NOMO-1 treated with DMSO at 0.1 percent for 48 hours (cell line): ENCODE measurements at regions not wholly inside any gene's neighbourhood (a gene's known extent, or its start where the extent isn't known, plus 50 kb on each side); places are given as distances from the start of the nearest gene placed in this dataset.
A peak's percentile ranks its signal among the peaks of the same experiment; 100 is the strongest.
"Not testable (repeated sequence)": the region's sequence is repeated elsewhere in the genome, so short reads cannot be mapped to it uniquely, and the experiment has no call there.

Experiments
- DNase-seq: peaks from one replicate; lab custom pipeline; 2025; ENCODE audit not compliant: unreplicated experiment; lab: John Stamatoyannopoulos, UW

GRCh38 chr2:132317026-132317680 lies 99.5 kb upstream of the GPR39 start:
- not testable (repeated sequence) for DNase-seq

GRCh38 chr2:132318481-132318880 lies 98.1 kb upstream of the GPR39 start:
- DNase-seq: not testable (repeated sequence)

- not testable (repeated sequence) for DNase-seq
These were observed 92.6 kb upstream of the GPR39 start for GRCh38 chr2:132324005-132324404.

- not testable (repeated sequence) for DNase-seq
These were observed 84.1 kb upstream of the GPR39 start for GRCh38 chr2:132332345-132333033.

GRCh38 chr2:132337135-132337534 lies 79.5 kb upstream of the GPR39 start:
- not testable (repeated sequence) for DNase-seq

- DNase-seq: not testable (repeated sequence)
These were observed 78.8 kb upstream of the GPR39 start for GRCh38 chr2:132337844-132338243.

GRCh38 chr2:132347041-132347780 lies 69.4 kb upstream of the GPR39 start:
- not testable (repeated sequence) for DNase-seq

GRCh38 chr2:132349092-132349687 lies 67.4 kb upstream of the GPR39 start:
- peak; percentile 11 for DNase-seq

- DNase-seq: not testable (repeated sequence)
These were observed 64.9 kb upstream of the GPR39 start for GRCh38 chr2:132351668-132352067.

GRCh38 chr2:132352481-132353001 lies 64.1 kb upstream of the GPR39 start:
- DNase-seq: not testable (repeated sequence)

GRCh38 chr2:132353380-132353779 lies 63.2 kb upstream of the GPR39 start:
- not testable (repeated sequence) for DNase-seq

- not testable (repeated sequence) for DNase-seq
These were observed 55.6 kb upstream of the GPR39 start for GRCh38 chr2:132360964-132361363.

- DNase-seq: not testable (repeated sequence)
These were observed 55.1 kb upstream of the GPR39 start for GRCh38 chr2:132361498-132361897.

GRCh38 chr2:132363352-132363751 lies 53.3 kb upstream of the GPR39 start:
- DNase-seq: not testable (repeated sequence)

GRCh38 chr2:132365963-132366362 lies 50.6 kb upstream of the GPR39 start:
- DNase-seq: not testable (repeated sequence)

- DNase-seq: no peak
These were observed 50.0 kb upstream of the GPR39 start for GRCh38 chr2:132366421-132367180.
